ENCODE measurements at regions not wholly inside any gene's neighbourhood (a gene's known extent, or its start where the extent isn't known, plus 50 kb on each side); places are given as distances from the start of the nearest gene placed in this dataset.

GRCh38 chr14:65817011-65817410, 404.5 kb downstream of the FUT8 start:
- H3K9me3 ChIP-seq (ENCODE audit: insufficient read depth, low read depth, low read length): no peaks in the 10 kb centered on the region
- 90% methylated on average over 1 of the region's 1 CpG for WGBS
- H3K27ac ChIP-seq (ENCODE audit: low read depth, low read length): no peak overlapping the region
- H3K27me3 ChIP-seq (ENCODE audit: insufficient read depth, low read length): no peaks in the 10 kb centered on the region; the same call in 1 of the 2 replicates
- H3K9ac ChIP-seq (ENCODE audit: low read depth, low read length): no peak overlapping the region
- H3K4me1 ChIP-seq (ENCODE audit: insufficient read depth, low read length): peaks cover 12% of the 10 kb centered on the region
- no peaks in the 10 kb centered on the region for H3K36me3 ChIP-seq (ENCODE audit: insufficient read depth, low read length)
- no peak overlapping the region for H3K4me3 ChIP-seq (ENCODE audit: low read length)

- H3K4me1 ChIP-seq (ENCODE audit: insufficient read depth, low read length): peaks cover 3% of the 10 kb centered on the region
- H3K4me3 ChIP-seq (ENCODE audit: low read length): no peak overlapping the region
- no peak overlapping the region for H3K9ac ChIP-seq (ENCODE audit: low read depth, low read length)
- no peaks in the 10 kb centered on the region; the same call in 1 of the 2 replicates for H3K27me3 ChIP-seq (ENCODE audit: insufficient read depth, low read length)
- 94% methylated on average over 5 of the region's 5 CpGs for WGBS
- H3K27ac ChIP-seq (ENCODE audit: low read depth, low read length): no peak overlapping the region
- H3K36me3 ChIP-seq (ENCODE audit: insufficient read depth, low read length): no peaks in the 10 kb centered on the region
- H3K9me3 ChIP-seq (ENCODE audit: insufficient read depth, low read depth, low read length): no peaks in the 10 kb centered on the region
Observed at GRCh38 chr14:65819569-65819968, 407.0 kb downstream of the FUT8 start.

DNA sequence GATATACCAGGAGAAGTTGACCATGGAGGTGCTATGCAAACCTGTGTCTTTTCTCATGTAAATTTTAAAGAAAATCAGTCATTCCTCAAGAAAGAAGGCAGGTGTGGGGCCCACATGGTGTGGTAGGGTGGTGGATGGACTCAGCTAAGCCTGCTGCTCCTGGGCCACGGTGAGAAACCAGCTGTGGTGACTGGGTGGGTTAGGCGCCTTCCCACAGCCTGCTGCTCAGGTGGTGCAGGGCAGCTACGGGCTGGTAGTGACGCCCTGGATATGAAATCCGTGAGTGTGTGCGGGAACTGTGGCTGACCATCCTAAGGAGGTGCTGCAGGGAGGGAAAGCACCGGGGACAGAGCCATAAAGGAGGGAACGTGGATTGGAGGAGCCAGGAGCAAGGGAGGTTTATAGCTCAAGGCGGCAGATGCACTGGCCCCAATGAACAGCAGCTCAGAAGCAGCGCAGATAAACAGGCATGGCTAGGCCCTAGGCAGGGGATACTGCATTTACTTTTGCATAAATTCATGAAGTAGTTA, 408.8 kb downstream of the FUT8 start:
- H3K36me3 ChIP-seq (ENCODE audit: insufficient read depth, low read length): no peaks in the 10 kb centered on the region
- no peaks in the 10 kb centered on the region for H3K9me3 ChIP-seq (ENCODE audit: insufficient read depth, low read depth, low read length)
- H3K4me3 ChIP-seq (ENCODE audit: low read length): no peak overlapping the region
- no peaks in the 10 kb centered on the region for H3K4me1 ChIP-seq (ENCODE audit: insufficient read depth, low read length)
- no peak overlapping the region for H3K9ac ChIP-seq (ENCODE audit: low read depth, low read length)
- peaks cover under 1% of the 10 kb centered on the region; the same call in 1 of the 2 replicates for H3K27me3 ChIP-seq (ENCODE audit: insufficient read depth, low read length)
- H3K27ac ChIP-seq (ENCODE audit: low read depth, low read length): no peak overlapping the region
- 89% methylated on average over 10 of the region's 10 CpGs for WGBS

GRCh38 chr14:65824285-65824977, 411.9 kb downstream of the FUT8 start:
- peaks cover 15% of the 10 kb centered on the region; the same call in 1 of the 2 replicates for H3K4me1 ChIP-seq (ENCODE audit: insufficient read depth, low read length)
- no peak overlapping the region for H3K27ac ChIP-seq (ENCODE audit: low read depth, low read length)
- H3K9me3 ChIP-seq (ENCODE audit: insufficient read depth, low read depth, low read length): no peaks in the 10 kb centered on the region
- no peaks in the 10 kb centered on the region for H3K36me3 ChIP-seq (ENCODE audit: insufficient read depth, low read length)
- no peak overlapping the region for H3K4me3 ChIP-seq (ENCODE audit: low read length)
- peaks cover 2% of the 10 kb centered on the region; the same call in 1 of the 2 replicates for H3K27me3 ChIP-seq (ENCODE audit: insufficient read depth, low read length)
- 53% methylated on average over 4 of the region's 4 CpGs for WGBS
- no peak overlapping the region for H3K9ac ChIP-seq (ENCODE audit: low read depth, low read length)

GRCh38 chr14:65824978-65825299, 412.4 kb downstream of the FUT8 start:
- H3K27ac ChIP-seq (ENCODE audit: low read depth, low read length): no peak overlapping the region
- peaks cover 15% of the 10 kb centered on the region; the same call in 1 of the 2 replicates for H3K4me1 ChIP-seq (ENCODE audit: insufficient read depth, low read length)
- peaks cover 2% of the 10 kb centered on the region; the same call in 1 of the 2 replicates for H3K27me3 ChIP-seq (ENCODE audit: insufficient read depth, low read length)
- WGBS: no CpG with 5 or more reads among the region's 2 CpGs
- H3K4me3 ChIP-seq (ENCODE audit: low read length): no peak overlapping the region
- no peaks in the 10 kb centered on the region for H3K36me3 ChIP-seq (ENCODE audit: insufficient read depth, low read length)
- H3K9ac ChIP-seq (ENCODE audit: low read depth, low read length): no peak overlapping the region
- no peaks in the 10 kb centered on the region for H3K9me3 ChIP-seq (ENCODE audit: insufficient read depth, low read depth, low read length)

DNA sequence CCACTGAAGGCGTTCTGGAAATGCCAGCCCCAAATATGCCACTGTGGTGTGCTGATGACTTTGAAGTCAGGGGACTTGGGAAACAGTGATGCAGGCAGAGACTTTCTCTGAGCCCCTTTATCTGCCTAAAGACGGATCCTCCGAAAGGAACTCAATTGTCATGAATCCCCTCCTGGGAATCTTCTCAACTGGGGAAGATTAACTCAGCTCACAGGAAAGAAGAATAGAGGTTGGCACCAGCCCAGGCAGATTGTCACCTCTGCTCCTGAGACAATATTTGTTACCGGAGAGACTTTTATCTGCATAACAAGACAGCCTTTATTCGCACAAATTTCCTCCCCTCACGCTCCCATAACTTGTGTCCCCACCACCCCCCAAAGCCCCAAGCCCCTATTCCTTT, 414.4 kb downstream of the FUT8 start:
- H3K9me3 ChIP-seq (ENCODE audit: insufficient read depth, low read depth, low read length): no peaks in the 10 kb centered on the region
- no peak overlapping the region for H3K27ac ChIP-seq (ENCODE audit: low read depth, low read length)
- peaks cover 15% of the 10 kb centered on the region; the same call in 1 of the 2 replicates for H3K4me1 ChIP-seq (ENCODE audit: insufficient read depth, low read length)
- no peak overlapping the region for H3K4me3 ChIP-seq (ENCODE audit: low read length)
- 0 out of 2 replicates have a peak, but pooled peaks cover 2% of the 10 kb centered on the region for H3K27me3 ChIP-seq (ENCODE audit: insufficient read depth, low read length)
- no peaks in the 10 kb centered on the region for H3K36me3 ChIP-seq (ENCODE audit: insufficient read depth, low read length)
- WGBS: 58% methylated on average over 6 of the region's 6 CpGs
- H3K9ac ChIP-seq (ENCODE audit: low read depth, low read length): no peak overlapping the region

DNA sequence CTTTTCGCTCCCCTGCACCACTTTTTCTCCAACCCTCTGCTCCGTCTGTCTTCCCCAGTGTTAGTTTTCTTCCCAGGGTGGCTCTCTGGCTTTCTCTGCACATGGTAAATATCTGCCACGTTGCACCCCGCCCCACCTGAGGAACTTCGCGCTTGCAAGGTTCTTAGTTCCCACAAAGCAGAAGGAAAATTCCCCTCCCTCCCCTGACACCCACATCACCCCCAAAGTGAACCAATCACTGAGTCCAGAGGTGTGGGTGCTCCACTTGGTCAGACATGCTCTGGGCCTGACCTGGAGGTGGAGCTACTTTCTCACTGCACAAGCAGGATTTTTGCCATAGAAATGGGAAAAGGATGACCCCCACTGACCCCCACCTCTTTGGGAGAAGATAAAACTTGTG, 415.0 kb downstream of the FUT8 start:
- Histone ChIP-seq H3K4me1 (ENCODE audit: insufficient read depth, low read length) (peaks cover 15% of the 10 kb centered on the region; the same call in 1 of the 2 replicates), H3K9ac (ENCODE audit: low read depth, low read length) (no peak overlapping the region), H3K27me3 (ENCODE audit: insufficient read depth, low read length) (0 out of 2 replicates have a peak, but pooled peaks cover 2% of the 10 kb centered on the region), H3K36me3 (ENCODE audit: insufficient read depth, low read length) (no peaks in the 10 kb centered on the region), H3K27ac (ENCODE audit: low read depth, low read length) (no peak overlapping the region), H3K9me3 (ENCODE audit: insufficient read depth, low read depth, low read length) (no peaks in the 10 kb centered on the region), H3K4me3 (ENCODE audit: low read length) (no peak overlapping the region)
- 83% methylated on average over 6 of the region's 6 CpGs for WGBS

GRCh38 chr14:65828396-65828795, 415.9 kb downstream of the FUT8 start:
- Histone ChIP-seq H3K9ac (ENCODE audit: low read depth, low read length) (no peak overlapping the region), H3K27me3 (ENCODE audit: insufficient read depth, low read length) (0 out of 2 replicates have a peak, but pooled peaks cover 2% of the 10 kb centered on the region), H3K4me1 (ENCODE audit: insufficient read depth, low read length) (peaks cover 22% of the 10 kb centered on the region; the same call in 1 of the 2 replicates), H3K36me3 (ENCODE audit: insufficient read depth, low read length) (no peaks in the 10 kb centered on the region), H3K27ac (ENCODE audit: low read depth, low read length) (no peak overlapping the region), H3K4me3 (ENCODE audit: low read length) (no peak overlapping the region), H3K9me3 (ENCODE audit: insufficient read depth, low read depth, low read length) (no peaks in the 10 kb centered on the region)
- 86% methylated on average over 4 of the region's 4 CpGs for WGBS

GRCh38 chr14:65832431-65833266, 420.1 kb downstream of the FUT8 start:
- Histone ChIP-seq H3K4me1 (ENCODE audit: insufficient read depth, low read length) (peaks cover 39% of the 10 kb centered on the region), H3K27ac (ENCODE audit: low read depth, low read length) (no peak overlapping the region), H3K27me3 (ENCODE audit: insufficient read depth, low read length) (no peaks in the 10 kb centered on the region), H3K4me3 (ENCODE audit: low read length) (no peak overlapping the region), H3K9ac (ENCODE audit: low read depth, low read length) (no peak overlapping the region), H3K36me3 (ENCODE audit: insufficient read depth, low read length) (no peaks in the 10 kb centered on the region), H3K9me3 (ENCODE audit: insufficient read depth, low read depth, low read length) (no peaks in the 10 kb centered on the region)
- 62% methylated on average over 10 of the region's 10 CpGs for WGBS

- H3K9ac ChIP-seq (ENCODE audit: low read depth, low read length): no peak overlapping the region
- H3K9me3 ChIP-seq (ENCODE audit: insufficient read depth, low read depth, low read length): no peaks in the 10 kb centered on the region
- 85% methylated on average over 11 of the region's 11 CpGs for WGBS
- H3K4me3 ChIP-seq (ENCODE audit: low read length): no peak overlapping the region
- H3K27ac ChIP-seq (ENCODE audit: low read depth, low read length): no peak overlapping the region
- H3K4me1 ChIP-seq (ENCODE audit: insufficient read depth, low read length): peaks cover 32% of the 10 kb centered on the region
- H3K27me3 ChIP-seq (ENCODE audit: insufficient read depth, low read length): no peaks in the 10 kb centered on the region
- H3K36me3 ChIP-seq (ENCODE audit: insufficient read depth, low read length): no peaks in the 10 kb centered on the region
Observed at GRCh38 chr14:65833267-65833880, 420.8 kb downstream of the FUT8 start.

GRCh38 chr14:65834051-65834450, 421.5 kb downstream of the FUT8 start:
- Histone ChIP-seq H3K4me3 (ENCODE audit: low read length) (no peak overlapping the region), H3K4me1 (ENCODE audit: insufficient read depth, low read length) (peaks cover 27% of the 10 kb centered on the region), H3K9ac (ENCODE audit: low read depth, low read length) (no peak overlapping the region), H3K9me3 (ENCODE audit: insufficient read depth, low read depth, low read length) (no peaks in the 10 kb centered on the region), H3K36me3 (ENCODE audit: insufficient read depth, low read length) (no peaks in the 10 kb centered on the region), H3K27ac (ENCODE audit: low read depth, low read length) (no peak overlapping the region), H3K27me3 (ENCODE audit: insufficient read depth, low read length) (no peaks in the 10 kb centered on the region)
- WGBS: 93% methylated on average over 7 of the region's 7 CpGs

All from HUES64 (cell line).